NCI-H524 treated with DMSO at 0.1 percent for 48 hours (cell line): ENCODE measurements at regions not wholly inside any gene's neighbourhood (a gene's known extent, or its start where the extent isn't known, plus 50 kb on each side); places are given as distances from the start of the nearest gene placed in this dataset.

ENCODE experiments used
- DNase-seq: peaks from one replicate; lab custom pipeline; 2025; lab: John Stamatoyannopoulos, UW

GRCh38 chr4:163582703-163583102 is 88.2 kb downstream of the TMA16 start:
- no peak for DNase-seq

- no peak for DNase-seq
These were observed 93.4 kb downstream of the TMA16 start for GRCh38 chr4:163587867-163588266.

- DNase-seq = no peak
These were observed 94.0 kb downstream of the TMA16 start for GRCh38 chr4:163588532-163588931.

GRCh38 chr4:163590103-163590502 is 95.6 kb downstream of the TMA16 start:
- DNase-seq = no peak

- DNase-seq = no peak
These were observed 96.3 kb downstream of the TMA16 start for GRCh38 chr4:163590619-163591264.

GRCh38 chr4:163591614-163592020 is 97.1 kb downstream of the TMA16 start:
- DNase-seq = no peak

GRCh38 chr4:163592212-163592611 is 97.7 kb downstream of the TMA16 start:
- no peak for DNase-seq

GRCh38 chr4:163595580-163595979 is 101.1 kb downstream of the TMA16 start:
- DNase-seq = no peak

- DNase-seq = no peak
These were observed 103.5 kb downstream of the TMA16 start for GRCh38 chr4:163598028-163598427.

- DNase-seq = no peak
These were observed 104.0 kb downstream of the TMA16 start for GRCh38 chr4:163598489-163598888.

GRCh38 chr4:163600727-163601126 is 106.2 kb downstream of the TMA16 start:
- DNase-seq = no peak

GRCh38 chr4:163603257-163603656 is 108.8 kb downstream of the TMA16 start:
- no peak for DNase-seq

GRCh38 chr4:163606896-163607691 is 112.6 kb downstream of the TMA16 start:
- no peak for DNase-seq

GRCh38 chr4:163609019-163609418 is 114.5 kb downstream of the TMA16 start:
- DNase-seq = no peak

- no peak for DNase-seq
These were observed 116.2 kb downstream of the TMA16 start for GRCh38 chr4:163610648-163611047.

GRCh38 chr4:163611182-163611581 is 116.7 kb downstream of the TMA16 start:
- DNase-seq = no peak

- no peak for DNase-seq
These were observed 117.4 kb downstream of the TMA16 start for GRCh38 chr4:163611784-163612445.

- DNase-seq = no peak
These were observed 118.3 kb downstream of the TMA16 start for GRCh38 chr4:163612762-163613161.

GRCh38 chr4:163613383-163613782 is 118.9 kb downstream of the TMA16 start:
- DNase-seq = no peak

GRCh38 chr4:163614866-163615265 is 120.4 kb downstream of the TMA16 start:
- DNase-seq = no peak

GRCh38 chr4:163618845-163619244 is 124.4 kb downstream of the TMA16 start:
- no peak for DNase-seq

- no peak for DNase-seq
These were observed 126.2 kb downstream of the TMA16 start for GRCh38 chr4:163620738-163621137.

- no peak for DNase-seq
These were observed 127.3 kb downstream of the TMA16 start for GRCh38 chr4:163621821-163622220.
